ENCODE measurements at regions not wholly inside any gene's neighbourhood (a gene's known extent, or its start where the extent isn't known, plus 50 kb on each side); places are given as distances from the start of the nearest gene placed in this dataset.

DNA sequence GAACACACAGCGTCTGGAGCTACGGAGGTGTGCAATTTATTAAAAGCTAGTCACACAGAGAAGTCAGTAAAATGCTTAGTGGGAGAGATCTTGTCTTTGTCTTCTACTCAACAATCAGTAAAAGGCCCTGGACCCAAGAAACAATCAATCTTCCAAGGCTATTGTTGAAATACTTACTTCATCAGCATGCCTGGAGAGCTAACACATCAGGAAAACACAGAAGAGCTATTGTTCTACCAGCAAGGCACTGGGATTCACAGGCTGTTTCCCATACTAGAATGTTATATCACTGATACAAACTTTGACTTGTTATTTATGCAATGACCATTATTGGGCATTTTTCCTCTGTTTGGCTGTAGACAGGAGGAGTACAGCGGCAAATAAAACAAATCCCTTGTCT, 247.8 kb upstream of the ERCC4 start:
- TF ChIP-seq, protein P1, sequence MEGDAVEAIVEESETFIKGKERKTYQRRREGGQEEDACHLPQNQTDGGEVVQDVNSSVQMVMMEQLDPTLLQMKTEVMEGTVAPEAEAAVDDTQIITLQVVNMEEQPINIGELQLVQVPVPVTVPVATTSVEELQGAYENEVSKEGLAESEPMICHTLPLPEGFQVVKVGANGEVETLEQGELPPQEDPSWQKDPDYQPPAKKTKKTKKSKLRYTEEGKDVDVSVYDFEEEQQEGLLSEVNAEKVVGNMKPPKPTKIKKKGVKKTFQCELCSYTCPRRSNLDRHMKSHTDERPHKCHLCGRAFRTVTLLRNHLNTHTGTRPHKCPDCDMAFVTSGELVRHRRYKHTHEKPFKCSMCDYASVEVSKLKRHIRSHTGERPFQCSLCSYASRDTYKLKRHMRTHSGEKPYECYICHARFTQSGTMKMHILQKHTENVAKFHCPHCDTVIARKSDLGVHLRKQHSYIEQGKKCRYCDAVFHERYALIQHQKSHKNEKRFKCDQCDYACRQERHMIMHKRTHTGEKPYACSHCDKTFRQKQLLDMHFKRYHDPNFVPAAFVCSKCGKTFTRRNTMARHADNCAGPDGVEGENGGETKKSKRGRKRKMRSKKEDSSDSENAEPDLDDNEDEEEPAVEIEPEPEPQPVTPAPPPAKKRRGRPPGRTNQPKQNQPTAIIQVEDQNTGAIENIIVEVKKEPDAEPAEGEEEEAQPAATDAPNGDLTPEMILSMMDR (IDR thresholded peaks at IDR 0.05), result no peak
- ATAC-seq, result no peak
- no CpG with 5 or more reads among the region's 3 CpGs for WGBS (ENCODE audit: insufficient coverage)

DNA sequence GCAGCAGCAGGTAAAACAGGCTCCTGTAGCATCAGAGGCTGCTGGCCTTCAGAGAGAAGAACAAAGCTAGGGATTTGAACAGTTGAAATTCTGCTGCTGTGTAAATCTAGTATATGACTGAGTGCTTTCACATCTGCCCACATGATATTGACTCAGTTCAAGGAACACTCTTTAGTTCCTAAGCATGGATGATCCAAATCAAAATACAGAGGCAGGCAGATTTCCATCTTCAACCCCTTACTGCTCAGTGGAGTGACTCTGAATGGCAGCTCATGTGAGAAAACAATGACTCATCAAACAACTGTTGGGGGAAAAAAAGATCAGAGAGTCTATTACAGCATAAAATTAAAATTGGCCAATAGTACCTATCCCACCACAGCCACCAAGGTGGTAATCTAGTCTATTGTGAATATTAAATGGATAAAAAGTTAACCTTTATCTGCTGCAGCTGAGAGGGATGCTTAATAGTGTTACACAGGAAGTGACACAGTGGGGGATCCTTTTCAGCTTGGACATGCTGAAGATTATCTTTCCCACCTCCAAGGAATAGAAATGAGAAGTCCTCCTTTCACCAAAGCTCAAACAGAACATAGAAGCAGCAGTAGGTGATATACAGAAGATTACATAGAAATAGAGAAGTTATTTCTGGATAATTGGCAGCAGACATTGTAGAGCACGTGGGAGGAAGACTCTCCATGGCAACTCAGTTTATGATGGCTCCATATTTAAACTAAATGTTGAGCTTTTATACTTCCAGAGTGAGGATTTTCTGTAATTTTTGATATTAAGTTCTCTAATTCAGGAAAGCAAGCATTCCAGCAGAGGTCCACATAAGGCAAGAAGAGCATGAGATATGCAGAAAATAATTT, 239.7 kb upstream of the ERCC4 start:
- H3K27me3 ChIP-seq (ENCODE audit: control insufficient read depth, insufficient read depth, low read length), result no peaks in the 10 kb centered on the region
- no peaks in the 10 kb centered on the region for H3K36me3 Mint-ChIP-seq
- no peak overlapping the region for H3K27ac Mint-ChIP-seq
- intact Hi-C loops (cut with micrococcal nuclease), result no loop called here
- H3K4me1 Mint-ChIP-seq, result no peaks in the 10 kb centered on the region
- no peak overlapping the region for H3K4me3 ChIP-seq (ENCODE audit: low read length)
- WGBS (ENCODE audit: insufficient coverage), result 58% methylated on average over 1 of the region's 1 CpG
- DNase-seq (no peak), ATAC-seq (no peak)
- H3K9me3 ChIP-seq (ENCODE audit: control insufficient read depth, insufficient read depth, low read length), result no peaks in the 10 kb centered on the region
- TF ChIP-seq, protein P1 (IDR thresholded peaks at IDR 0.05), result no peak
- no peak overlapping the region for H3K27ac ChIP-seq (ENCODE audit: low read length)
- H3K36me3 ChIP-seq (ENCODE audit: control insufficient read depth, insufficient read depth, low read length), result no peaks in the 10 kb centered on the region
- no peaks in the 10 kb centered on the region for H3K27me3 Mint-ChIP-seq (ENCODE audit: low read depth in 2 of 2)
- no peak overlapping the region for H3K4me3 Mint-ChIP-seq
- no peaks in the 10 kb centered on the region for H3K4me1 ChIP-seq (ENCODE audit: control insufficient read depth, insufficient read depth, low read length)
- peaks cover 2 to 7% of the 10 kb centered on the region in 2 donors for H3K9me3 Mint-ChIP-seq

More for the DNA sequence above, 247.8 kb upstream of the ERCC4 start:
- peaks cover 7% of the 10 kb centered on the region for H3K9me3 ChIP-seq (ENCODE audit: control insufficient read depth, insufficient read depth, low read length)
- no peaks in the 10 kb centered on the region for H3K27me3 ChIP-seq (ENCODE audit: control insufficient read depth, insufficient read depth, low read length)
- Mint-ChIP-seq H3K9me3 (peaks cover 7 to 17% of the 10 kb centered on the region in 2 donors), H3K27ac (no peak overlapping the region), H3K4me3 (no peak overlapping the region), H3K36me3 (no peaks in the 10 kb centered on the region), H3K4me1 (no peaks in the 10 kb centered on the region), H3K27me3 (ENCODE audit: low read depth in 2 of 2) (peaks cover 0 to 3% of the 10 kb centered on the region in 2 donors)
- no peak for DNase-seq
- intact Hi-C loops (cut with micrococcal nuclease), result no loop called here
- no peaks in the 10 kb centered on the region for H3K4me1 ChIP-seq (ENCODE audit: control insufficient read depth, insufficient read depth, low read length)
- no peak overlapping the region for H3K4me3 ChIP-seq (ENCODE audit: low read length)
- H3K36me3 ChIP-seq (ENCODE audit: control insufficient read depth, insufficient read depth, low read length), result no peaks in the 10 kb centered on the region
- no peak overlapping the region for H3K27ac ChIP-seq (ENCODE audit: low read length)

DNA sequence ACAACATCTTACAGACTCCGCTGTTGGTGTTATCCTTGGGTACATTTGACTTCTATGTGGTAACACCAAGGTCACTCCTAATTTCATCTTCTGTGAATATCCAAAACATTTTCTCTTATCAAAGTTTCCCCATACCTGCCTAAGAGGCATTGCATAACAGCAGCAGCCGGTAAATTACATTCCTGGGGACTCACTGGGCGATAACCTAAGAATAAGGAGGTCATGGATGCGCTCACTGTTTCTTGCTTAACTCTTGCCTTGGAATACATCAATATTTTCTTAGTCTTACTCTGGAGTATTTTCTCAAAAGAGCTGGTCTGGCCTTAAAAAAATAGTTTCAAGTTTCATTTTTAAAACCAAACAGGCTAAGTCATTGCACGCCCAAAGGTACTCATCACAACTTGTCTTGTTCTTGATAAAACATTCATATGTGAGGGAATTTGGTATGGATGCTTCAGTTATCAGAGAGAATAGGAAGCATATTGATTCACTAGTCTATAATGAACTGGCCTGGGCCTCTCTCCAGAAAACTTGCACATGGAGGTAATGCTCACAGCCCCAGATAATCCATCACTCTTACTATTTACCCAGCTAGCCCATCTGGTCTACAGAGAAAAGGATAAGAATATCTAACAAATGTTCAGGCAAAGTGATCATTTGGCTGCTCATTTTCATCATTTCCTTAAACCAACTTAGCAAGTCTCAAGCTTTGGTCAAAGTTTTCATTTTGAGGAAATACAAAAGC, 235.0 kb upstream of the ERCC4 start:
- Mint-ChIP-seq H3K4me1 (no peaks in the 10 kb centered on the region), H3K36me3 (no peaks in the 10 kb centered on the region), H3K27me3 (ENCODE audit: low read depth in 2 of 2) (no peaks in the 10 kb centered on the region), H3K9me3 (peaks cover 3 to 10% of the 10 kb centered on the region in 2 donors), H3K4me3 (no peak overlapping the region), H3K27ac (no peak overlapping the region)
- no peaks in the 10 kb centered on the region for H3K27me3 ChIP-seq (ENCODE audit: control insufficient read depth, insufficient read depth, low read length)
- TF ChIP-seq, protein P1 (IDR thresholded peaks at IDR 0.05), result no peak
- H3K9me3 ChIP-seq (ENCODE audit: control insufficient read depth, insufficient read depth, low read length), result no peaks in the 10 kb centered on the region
- no peak for DNase-seq
- no peak overlapping the region for H3K27ac ChIP-seq (ENCODE audit: low read length)
- no peak for ATAC-seq
- no peaks in the 10 kb centered on the region for H3K4me1 ChIP-seq (ENCODE audit: control insufficient read depth, insufficient read depth, low read length)
- H3K4me3 ChIP-seq (ENCODE audit: low read length), result no peak overlapping the region
- H3K36me3 ChIP-seq (ENCODE audit: control insufficient read depth, insufficient read depth, low read length), result no peaks in the 10 kb centered on the region
- 96% methylated on average over 5 of the region's 5 CpGs for WGBS (ENCODE audit: insufficient coverage)
- intact Hi-C loops (cut with micrococcal nuclease), result no loop called here

Measured in natural killer cell (primary cell).